ENCODE measurements at regions not wholly inside any gene's neighbourhood (a gene's known extent, or its start where the extent isn't known, plus 50 kb on each side); places are given as distances from the start of the nearest gene placed in this dataset.

DNA sequence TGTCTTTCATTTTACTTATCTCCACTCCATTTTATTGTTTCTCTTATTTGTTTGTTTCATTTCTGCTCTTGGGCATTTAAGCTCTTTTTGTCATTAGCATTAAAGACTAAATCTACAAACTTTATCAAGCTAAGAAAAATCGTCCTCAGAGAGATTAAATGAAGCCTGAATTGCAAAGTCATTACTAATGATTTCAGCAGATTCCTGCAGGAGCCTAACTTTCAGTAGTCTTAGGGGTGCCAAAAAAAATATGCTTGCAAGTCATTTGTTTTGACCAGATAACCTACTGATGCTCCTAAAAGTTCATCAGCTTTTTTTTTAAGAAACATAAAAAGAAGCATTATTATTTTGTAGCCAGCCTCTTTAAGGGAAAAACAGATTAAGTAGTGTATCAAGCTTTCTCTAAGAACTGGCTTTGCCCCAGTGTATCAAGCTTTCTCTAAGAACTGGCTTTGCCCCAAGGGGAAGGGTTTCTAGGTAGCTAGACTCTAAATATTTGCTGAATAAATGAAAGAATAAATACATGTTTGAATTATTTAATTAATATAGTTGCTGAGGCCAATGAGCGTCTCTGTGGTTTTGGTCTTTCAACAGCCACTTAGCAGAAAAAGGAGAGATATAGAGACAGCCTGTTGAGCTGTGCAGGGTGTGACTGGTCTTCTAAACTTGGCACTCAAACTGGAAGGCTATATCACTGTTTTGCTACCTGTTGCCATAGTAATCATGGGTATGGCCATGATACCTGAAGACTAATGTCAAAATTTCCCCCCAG lies 174.2 kb downstream of the BTC start:
- ATAC-seq = no peak
- TF ChIP-seq ARNTL (CRISPR knock-in tag; IDR thresholded peaks at IDR 0.05; ENCODE audit: borderline replicate concordance, low read depth) (no peak), RARB (CRISPR knock-in tag; IDR thresholded peaks at IDR 0.05) (no peak), ISL1 (CRISPR knock-in tag; IDR thresholded peaks at IDR 0.05) (no peak), ZNF565 (CRISPR knock-in tag; conservative IDR thresholded peaks at IDR 0.05; ENCODE audit: low read depth) (no peak), ZC3H10 (CRISPR knock-in tag; IDR thresholded peaks at IDR 0.05) (no peak), BACH2 (CRISPR knock-in tag; IDR thresholded peaks at IDR 0.05; ENCODE audit: borderline replicate concordance) (no peak), OSR1 (CRISPR knock-in tag; IDR thresholded peaks at IDR 0.05) (no peak), GLIS3 (CRISPR knock-in tag; IDR thresholded peaks at IDR 0.05) (no peak), TOX (CRISPR knock-in tag; IDR thresholded peaks at IDR 0.05; ENCODE audit: borderline replicate concordance) (no peak), ZNF70 (CRISPR knock-in tag; IDR thresholded peaks at IDR 0.05) (no peak), ZFP30 (CRISPR knock-in tag; IDR thresholded peaks at IDR 0.05) (no peak), CSDC2 (CRISPR knock-in tag; IDR thresholded peaks at IDR 0.05) (no peak), ESRRG (CRISPR knock-in tag; IDR thresholded peaks at IDR 0.05) (no peak), TCF4 (CRISPR knock-in tag; IDR thresholded peaks at IDR 0.05; ENCODE audit: borderline replicate concordance) (no peak), ZNF8 (CRISPR knock-in tag; IDR thresholded peaks at IDR 0.05) (no peak), ZFP3 (CRISPR knock-in tag; IDR thresholded peaks at IDR 0.05) (no peak), PPARA (CRISPR knock-in tag; IDR thresholded peaks at IDR 0.05; ENCODE audit: borderline replicate concordance) (no peak)
- TF ChIP-seq, protein P1, sequence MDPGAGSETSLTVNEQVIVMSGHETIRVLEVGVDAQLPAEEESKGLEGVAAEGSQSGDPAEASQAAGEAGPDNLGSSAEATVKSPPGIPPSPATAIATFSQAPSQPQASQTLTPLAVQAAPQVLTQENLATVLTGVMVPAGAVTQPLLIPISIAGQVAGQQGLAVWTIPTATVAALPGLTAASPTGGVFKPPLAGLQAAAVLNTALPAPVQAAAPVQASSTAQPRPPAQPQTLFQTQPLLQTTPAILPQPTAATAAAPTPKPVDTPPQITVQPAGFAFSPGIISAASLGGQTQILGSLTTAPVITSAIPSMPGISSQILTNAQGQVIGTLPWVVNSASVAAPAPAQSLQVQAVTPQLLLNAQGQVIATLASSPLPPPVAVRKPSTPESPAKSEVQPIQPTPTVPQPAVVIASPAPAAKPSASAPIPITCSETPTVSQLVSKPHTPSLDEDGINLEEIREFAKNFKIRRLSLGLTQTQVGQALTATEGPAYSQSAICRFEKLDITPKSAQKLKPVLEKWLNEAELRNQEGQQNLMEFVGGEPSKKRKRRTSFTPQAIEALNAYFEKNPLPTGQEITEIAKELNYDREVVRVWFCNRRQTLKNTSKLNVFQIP (CRISPR knock-in tag; IDR thresholded peaks at IDR 0.05; ENCODE audit: borderline replicate concordance, low read depth) = no peak
- TF ChIP-seq, protein P2, sequence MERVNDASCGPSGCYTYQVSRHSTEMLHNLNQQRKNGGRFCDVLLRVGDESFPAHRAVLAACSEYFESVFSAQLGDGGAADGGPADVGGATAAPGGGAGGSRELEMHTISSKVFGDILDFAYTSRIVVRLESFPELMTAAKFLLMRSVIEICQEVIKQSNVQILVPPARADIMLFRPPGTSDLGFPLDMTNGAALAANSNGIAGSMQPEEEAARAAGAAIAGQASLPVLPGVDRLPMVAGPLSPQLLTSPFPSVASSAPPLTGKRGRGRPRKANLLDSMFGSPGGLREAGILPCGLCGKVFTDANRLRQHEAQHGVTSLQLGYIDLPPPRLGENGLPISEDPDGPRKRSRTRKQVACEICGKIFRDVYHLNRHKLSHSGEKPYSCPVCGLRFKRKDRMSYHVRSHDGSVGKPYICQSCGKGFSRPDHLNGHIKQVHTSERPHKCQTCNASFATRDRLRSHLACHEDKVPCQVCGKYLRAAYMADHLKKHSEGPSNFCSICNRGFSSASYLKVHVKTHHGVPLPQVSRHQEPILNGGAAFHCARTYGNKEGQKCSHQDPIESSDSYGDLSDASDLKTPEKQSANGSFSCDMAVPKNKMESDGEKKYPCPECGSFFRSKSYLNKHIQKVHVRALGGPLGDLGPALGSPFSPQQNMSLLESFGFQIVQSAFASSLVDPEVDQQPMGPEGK (CRISPR knock-in tag; IDR thresholded peaks at IDR 0.05; ENCODE audit: borderline replicate concordance) = no peak

DNA sequence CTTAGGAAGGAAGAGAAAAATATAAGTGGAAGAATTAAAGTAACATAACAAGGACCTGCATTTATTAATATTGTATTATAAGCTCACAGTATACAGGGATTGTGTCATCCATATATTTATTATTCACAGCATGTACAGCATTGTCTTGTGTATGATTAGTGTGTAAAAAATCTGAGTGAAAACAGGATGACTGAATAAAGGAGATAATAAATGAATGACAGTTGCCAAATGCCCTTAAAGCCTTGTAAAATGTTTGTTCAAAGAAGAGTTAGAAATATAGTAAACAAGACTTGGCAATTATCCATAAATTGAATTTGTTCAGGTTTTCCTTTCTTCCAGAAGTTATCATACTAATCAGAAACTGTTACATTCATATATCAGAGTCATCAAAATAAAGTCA lies 172.7 kb downstream of the BTC start:
- no peak for ATAC-seq
- no peak for TF ChIP-seq ZFP30 (CRISPR knock-in tag; IDR thresholded peaks at IDR 0.05)
- TF ChIP-seq, protein P3, sequence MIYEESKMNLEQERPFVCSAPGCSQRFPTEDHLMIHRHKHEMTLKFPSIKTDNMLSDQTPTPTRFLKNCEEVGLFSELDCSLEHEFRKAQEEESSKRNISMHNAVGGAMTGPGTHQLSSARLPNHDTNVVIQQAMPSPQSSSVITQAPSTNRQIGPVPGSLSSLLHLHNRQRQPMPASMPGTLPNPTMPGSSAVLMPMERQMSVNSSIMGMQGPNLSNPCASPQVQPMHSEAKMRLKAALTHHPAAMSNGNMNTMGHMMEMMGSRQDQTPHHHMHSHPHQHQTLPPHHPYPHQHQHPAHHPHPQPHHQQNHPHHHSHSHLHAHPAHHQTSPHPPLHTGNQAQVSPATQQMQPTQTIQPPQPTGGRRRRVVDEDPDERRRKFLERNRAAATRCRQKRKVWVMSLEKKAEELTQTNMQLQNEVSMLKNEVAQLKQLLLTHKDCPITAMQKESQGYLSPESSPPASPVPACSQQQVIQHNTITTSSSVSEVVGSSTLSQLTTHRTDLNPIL (CRISPR knock-in tag; IDR thresholded peaks at IDR 0.05; ENCODE audit: low read depth) = no peak
- TF ChIP-seq TCF4 (CRISPR knock-in tag; IDR thresholded peaks at IDR 0.05; ENCODE audit: borderline replicate concordance) = no peak
- TF ChIP-seq ZFP3 (CRISPR knock-in tag; IDR thresholded peaks at IDR 0.05) = no peak
- TF ChIP-seq, protein P1 (CRISPR knock-in tag; IDR thresholded peaks at IDR 0.05; ENCODE audit: borderline replicate concordance, low read depth) = no peak
- no peak for TF ChIP-seq ZNF8 (CRISPR knock-in tag; IDR thresholded peaks at IDR 0.05)
- TF ChIP-seq ZC3H10 (CRISPR knock-in tag; IDR thresholded peaks at IDR 0.05) = no peak
- TF ChIP-seq, protein P4, sequence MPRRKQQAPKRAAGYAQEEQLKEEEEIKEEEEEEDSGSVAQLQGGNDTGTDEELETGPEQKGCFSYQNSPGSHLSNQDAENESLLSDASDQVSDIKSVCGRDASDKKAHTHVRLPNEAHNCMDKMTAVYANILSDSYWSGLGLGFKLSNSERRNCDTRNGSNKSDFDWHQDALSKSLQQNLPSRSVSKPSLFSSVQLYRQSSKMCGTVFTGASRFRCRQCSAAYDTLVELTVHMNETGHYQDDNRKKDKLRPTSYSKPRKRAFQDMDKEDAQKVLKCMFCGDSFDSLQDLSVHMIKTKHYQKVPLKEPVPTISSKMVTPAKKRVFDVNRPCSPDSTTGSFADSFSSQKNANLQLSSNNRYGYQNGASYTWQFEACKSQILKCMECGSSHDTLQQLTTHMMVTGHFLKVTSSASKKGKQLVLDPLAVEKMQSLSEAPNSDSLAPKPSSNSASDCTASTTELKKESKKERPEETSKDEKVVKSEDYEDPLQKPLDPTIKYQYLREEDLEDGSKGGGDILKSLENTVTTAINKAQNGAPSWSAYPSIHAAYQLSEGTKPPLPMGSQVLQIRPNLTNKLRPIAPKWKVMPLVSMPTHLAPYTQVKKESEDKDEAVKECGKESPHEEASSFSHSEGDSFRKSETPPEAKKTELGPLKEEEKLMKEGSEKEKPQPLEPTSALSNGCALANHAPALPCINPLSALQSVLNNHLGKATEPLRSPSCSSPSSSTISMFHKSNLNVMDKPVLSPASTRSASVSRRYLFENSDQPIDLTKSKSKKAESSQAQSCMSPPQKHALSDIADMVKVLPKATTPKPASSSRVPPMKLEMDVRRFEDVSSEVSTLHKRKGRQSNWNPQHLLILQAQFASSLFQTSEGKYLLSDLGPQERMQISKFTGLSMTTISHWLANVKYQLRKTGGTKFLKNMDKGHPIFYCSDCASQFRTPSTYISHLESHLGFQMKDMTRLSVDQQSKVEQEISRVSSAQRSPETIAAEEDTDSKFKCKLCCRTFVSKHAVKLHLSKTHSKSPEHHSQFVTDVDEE (CRISPR knock-in tag; IDR thresholded peaks at IDR 0.05) = no peak
- TF ChIP-seq, protein P2 (CRISPR knock-in tag; IDR thresholded peaks at IDR 0.05; ENCODE audit: borderline replicate concordance) = no peak
- TF ChIP-seq GLIS3 (CRISPR knock-in tag; IDR thresholded peaks at IDR 0.05) = no peak
- TF ChIP-seq ZNF70 (CRISPR knock-in tag; IDR thresholded peaks at IDR 0.05) = no peak
- TF ChIP-seq ZNF565 (CRISPR knock-in tag; conservative IDR thresholded peaks at IDR 0.05; ENCODE audit: low read depth) = no peak

Measured in SK-N-SH treated with all-trans-retinoic acid at 6 μM for 48 hours (cell line).